ENCODE measurements at regions not wholly inside any gene's neighbourhood (a gene's known extent, or its start where the extent isn't known, plus 50 kb on each side); places are given as distances from the start of the nearest gene placed in this dataset.

- H3K4me3 ChIP-seq = no peak overlapping the region
- H3K9ac ChIP-seq (ENCODE audit: insufficient read length) = no peak overlapping the region
- no peak for DNase-seq (ENCODE audit: low read depth, low spot score)
- no peak for TF ChIP-seq POLR2AphosphoS5 (IDR thresholded peaks at IDR 0.05; ENCODE audit: borderline replicate concordance, low read depth, low read length)
- no peak for TF ChIP-seq EZH2 (IDR thresholded peaks at IDR 0.05)
- TF ChIP-seq FOXP2 (optimal IDR thresholded peaks at IDR 0.05; ENCODE audit: control extremely low read depth, extremely low read length, insufficient read depth) = no peak
- H3K36me3 ChIP-seq (ENCODE audit: insufficient read depth, low read length) = no peaks in the 10 kb centered on the region
- no peaks in the 10 kb centered on the region for H3K9me3 ChIP-seq (ENCODE audit: low read depth, low read length)
- H3K27ac ChIP-seq = no peak overlapping the region
These were observed 126.4 kb upstream of the NCK2 start for GRCh38 chr2:105618351-105618659.

GRCh38 chr2:105617631-105618350 is 126.9 kb upstream of the NCK2 start:
- H3K9me3 ChIP-seq (ENCODE audit: low read depth, low read length) = no peaks in the 10 kb centered on the region
- H3K36me3 ChIP-seq (ENCODE audit: insufficient read depth, low read length) = no peaks in the 10 kb centered on the region
- no peak for TF ChIP-seq EZH2 (IDR thresholded peaks at IDR 0.05)
- no peak for TF ChIP-seq FOXP2 (optimal IDR thresholded peaks at IDR 0.05; ENCODE audit: control extremely low read depth, extremely low read length, insufficient read depth)
- TF ChIP-seq POLR2AphosphoS5 (IDR thresholded peaks at IDR 0.05; ENCODE audit: borderline replicate concordance, low read depth, low read length) = no peak
- no peak for DNase-seq (ENCODE audit: low read depth, low spot score)
- no peak overlapping the region for H3K4me3 ChIP-seq
- no peak overlapping the region for H3K27ac ChIP-seq
- H3K9ac ChIP-seq (ENCODE audit: insufficient read length) = no peak overlapping the region

- Histone ChIP-seq H3K9me3 (ENCODE audit: low read depth, low read length) (no peaks in the 10 kb centered on the region), H3K27ac (no peak overlapping the region), H3K4me3 (no peak overlapping the region), H3K36me3 (ENCODE audit: insufficient read depth, low read length) (no peaks in the 10 kb centered on the region), H3K9ac (ENCODE audit: insufficient read length) (no peak overlapping the region)
- no peak for TF ChIP-seq POLR2AphosphoS5 (IDR thresholded peaks at IDR 0.05; ENCODE audit: borderline replicate concordance, low read depth, low read length)
- TF ChIP-seq FOXP2 (optimal IDR thresholded peaks at IDR 0.05; ENCODE audit: control extremely low read depth, extremely low read length, insufficient read depth) = no peak
- TF ChIP-seq EZH2 (IDR thresholded peaks at IDR 0.05) = no peak
- no peak for DNase-seq (ENCODE audit: low read depth, low spot score)
These were observed 129.4 kb upstream of the NCK2 start for GRCh38 chr2:105615305-105615704.

- Histone ChIP-seq H3K9ac (ENCODE audit: insufficient read length) (no peak overlapping the region), H3K27ac (no peak overlapping the region), H3K4me3 (no peak overlapping the region), H3K9me3 (ENCODE audit: low read depth, low read length) (no peaks in the 10 kb centered on the region), H3K36me3 (ENCODE audit: insufficient read depth, low read length) (no peaks in the 10 kb centered on the region)
- TF ChIP-seq FOXP2 (optimal IDR thresholded peaks at IDR 0.05; ENCODE audit: control extremely low read depth, extremely low read length, insufficient read depth) (no peak), POLR2AphosphoS5 (IDR thresholded peaks at IDR 0.05; ENCODE audit: borderline replicate concordance, low read depth, low read length) (no peak), EZH2 (IDR thresholded peaks at IDR 0.05) (no peak)
- DNase-seq (ENCODE audit: low read depth, low spot score) = no peak
These were observed 132.8 kb upstream of the NCK2 start for GRCh38 chr2:105611811-105612424.

GRCh38 chr2:105611333-105611637 is 133.4 kb upstream of the NCK2 start:
- DNase-seq (ENCODE audit: low read depth, low spot score) = no peak
- Histone ChIP-seq H3K9me3 (ENCODE audit: low read depth, low read length) (no peaks in the 10 kb centered on the region), H3K27ac (no peak overlapping the region), H3K36me3 (ENCODE audit: insufficient read depth, low read length) (no peaks in the 10 kb centered on the region), H3K4me3 (no peak overlapping the region), H3K9ac (ENCODE audit: insufficient read length) (no peak overlapping the region)
- TF ChIP-seq POLR2AphosphoS5 (IDR thresholded peaks at IDR 0.05; ENCODE audit: borderline replicate concordance, low read depth, low read length) = no peak
- TF ChIP-seq FOXP2 (optimal IDR thresholded peaks at IDR 0.05; ENCODE audit: control extremely low read depth, extremely low read length, insufficient read depth) = no peak
- TF ChIP-seq EZH2 (IDR thresholded peaks at IDR 0.05) = no peak

DNA sequence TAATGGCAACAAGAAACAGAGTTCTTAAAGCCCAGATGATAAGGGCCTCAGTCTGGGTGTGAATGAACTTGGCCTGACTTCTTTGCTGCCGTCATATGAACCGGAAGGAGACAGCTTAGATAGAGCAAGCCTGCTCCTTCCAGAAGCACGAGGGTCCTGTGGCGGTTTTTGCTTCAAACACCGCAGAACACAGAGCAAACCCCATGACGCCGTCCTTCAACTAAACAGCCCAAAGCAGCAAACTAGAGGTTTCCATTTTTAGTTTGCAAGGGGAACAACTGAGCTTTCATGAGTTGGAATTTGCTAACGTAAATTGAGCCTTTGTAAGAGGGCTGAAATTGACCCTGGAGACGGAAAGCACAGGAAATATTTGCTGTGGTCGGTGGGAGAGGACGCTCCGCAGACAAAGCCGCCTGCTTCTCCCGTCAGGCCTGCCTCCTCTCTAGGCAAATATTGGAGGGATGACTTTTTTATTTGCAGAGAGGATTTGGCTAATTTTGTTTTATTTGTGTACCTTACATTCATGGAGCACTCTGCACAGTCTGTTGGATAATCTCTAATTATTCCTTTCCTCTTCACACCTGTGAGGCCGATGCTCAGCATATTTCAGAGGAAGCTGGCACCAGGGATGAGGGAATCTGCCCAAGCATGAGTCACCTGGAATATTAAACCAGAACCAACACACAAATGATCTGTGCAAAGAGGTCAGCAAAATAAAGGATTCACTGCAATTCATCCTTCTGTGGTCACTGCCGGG is 134.0 kb upstream of the NCK2 start:
- TF ChIP-seq EZH2 (IDR thresholded peaks at IDR 0.05) (no peak), FOXP2 (optimal IDR thresholded peaks at IDR 0.05; ENCODE audit: control extremely low read depth, extremely low read length, insufficient read depth) (no peak)
- Histone ChIP-seq H3K9me3 (ENCODE audit: low read depth, low read length) (no peaks in the 10 kb centered on the region), H3K9ac (ENCODE audit: insufficient read length) (no peak overlapping the region), H3K27ac (no peak overlapping the region), H3K36me3 (ENCODE audit: insufficient read depth, low read length) (no peaks in the 10 kb centered on the region), H3K4me3 (no peak overlapping the region)
- no peak for DNase-seq (ENCODE audit: low read depth, low spot score)

- H3K9me3 ChIP-seq (ENCODE audit: low read depth, low read length) = no peaks in the 10 kb centered on the region
- no peak overlapping the region for H3K4me3 ChIP-seq
- no peak for DNase-seq (ENCODE audit: low read depth, low spot score)
- no peak for TF ChIP-seq FOXP2 (optimal IDR thresholded peaks at IDR 0.05; ENCODE audit: control extremely low read depth, extremely low read length, insufficient read depth)
- TF ChIP-seq EZH2 (IDR thresholded peaks at IDR 0.05) = no peak
- no peak for TF ChIP-seq POLR2AphosphoS5 (IDR thresholded peaks at IDR 0.05; ENCODE audit: borderline replicate concordance, low read depth, low read length)
- no peak overlapping the region for H3K9ac ChIP-seq (ENCODE audit: insufficient read length)
- H3K27ac ChIP-seq = no peak overlapping the region
- no peaks in the 10 kb centered on the region for H3K36me3 ChIP-seq (ENCODE audit: insufficient read depth, low read length)
These were observed 134.8 kb upstream of the NCK2 start for GRCh38 chr2:105609746-105610402.

GRCh38 chr2:105607920-105608504 is 136.7 kb upstream of the NCK2 start:
- Histone ChIP-seq H3K4me3 (no peak overlapping the region), H3K27ac (no peak overlapping the region), H3K9ac (ENCODE audit: insufficient read length) (no peak overlapping the region), H3K36me3 (ENCODE audit: insufficient read depth, low read length) (no peaks in the 10 kb centered on the region), H3K9me3 (ENCODE audit: low read depth, low read length) (no peaks in the 10 kb centered on the region)
- no peak for DNase-seq (ENCODE audit: low read depth, low spot score)
- TF ChIP-seq FOXP2 (optimal IDR thresholded peaks at IDR 0.05; ENCODE audit: control extremely low read depth, extremely low read length, insufficient read depth) (no peak), POLR2AphosphoS5 (IDR thresholded peaks at IDR 0.05; ENCODE audit: borderline replicate concordance, low read depth, low read length) (no peak)

Measured in SK-N-MC (cell line).